ENCODE measurements at regions not wholly inside any gene's neighbourhood (a gene's known extent, or its start where the extent isn't known, plus 50 kb on each side); places are given as distances from the start of the nearest gene placed in this dataset.

DNA sequence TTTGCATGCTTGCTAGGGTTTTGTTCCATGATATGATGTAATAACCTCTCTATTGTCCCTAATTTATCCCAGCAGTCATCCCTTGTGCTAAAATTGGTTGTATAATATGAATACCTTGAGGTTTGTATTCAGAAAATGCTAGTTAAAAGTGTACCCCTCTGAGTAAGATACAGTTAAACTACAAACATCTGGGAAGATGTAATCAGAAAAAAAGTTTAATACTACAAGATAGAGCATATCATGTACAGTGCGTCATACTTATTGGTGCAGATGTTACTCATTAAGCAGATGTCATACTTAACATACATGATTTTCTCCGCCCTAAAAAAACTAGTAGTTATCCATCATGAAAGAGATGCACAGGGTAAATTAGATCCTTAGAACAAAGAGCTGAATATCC is 336.1 kb upstream of the KCND2 start:
- TF ChIP-seq, protein P1, sequence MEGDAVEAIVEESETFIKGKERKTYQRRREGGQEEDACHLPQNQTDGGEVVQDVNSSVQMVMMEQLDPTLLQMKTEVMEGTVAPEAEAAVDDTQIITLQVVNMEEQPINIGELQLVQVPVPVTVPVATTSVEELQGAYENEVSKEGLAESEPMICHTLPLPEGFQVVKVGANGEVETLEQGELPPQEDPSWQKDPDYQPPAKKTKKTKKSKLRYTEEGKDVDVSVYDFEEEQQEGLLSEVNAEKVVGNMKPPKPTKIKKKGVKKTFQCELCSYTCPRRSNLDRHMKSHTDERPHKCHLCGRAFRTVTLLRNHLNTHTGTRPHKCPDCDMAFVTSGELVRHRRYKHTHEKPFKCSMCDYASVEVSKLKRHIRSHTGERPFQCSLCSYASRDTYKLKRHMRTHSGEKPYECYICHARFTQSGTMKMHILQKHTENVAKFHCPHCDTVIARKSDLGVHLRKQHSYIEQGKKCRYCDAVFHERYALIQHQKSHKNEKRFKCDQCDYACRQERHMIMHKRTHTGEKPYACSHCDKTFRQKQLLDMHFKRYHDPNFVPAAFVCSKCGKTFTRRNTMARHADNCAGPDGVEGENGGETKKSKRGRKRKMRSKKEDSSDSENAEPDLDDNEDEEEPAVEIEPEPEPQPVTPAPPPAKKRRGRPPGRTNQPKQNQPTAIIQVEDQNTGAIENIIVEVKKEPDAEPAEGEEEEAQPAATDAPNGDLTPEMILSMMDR (IDR thresholded peaks at IDR 0.05; ENCODE audit: unreplicated experiment) = no peak
- CTCF ChIA-PET = interaction anchor here (1.2 to 1.4 kb wide), 2 partner anchors 336 to 1616 kb away, joined by 4 to 6 read pairs; partner anchors contain the start of gene KCND2
- intact Hi-C loops (cut with micrococcal nuclease) = loop anchor here (5.0 kb wide), 1 partner anchor 790 kb away; no protein-coding TSS in a partner anchor

GRCh38 chr7:119937745-119938144 is 335.2 kb upstream of the KCND2 start:
- Mint-ChIP-seq H3K27me3 (ENCODE audit: insufficient read depth, unreplicated experiment) (peaks cover 66% of the 10 kb centered on the region), H3K36me3 (ENCODE audit: insufficient read depth, unreplicated experiment) (peaks cover 6% of the 10 kb centered on the region), H3K4me1 (ENCODE audit: insufficient read depth, unreplicated experiment) (no peaks in the 10 kb centered on the region), H3K9me3 (ENCODE audit: unreplicated experiment) (no peaks in the 10 kb centered on the region), H3K27ac (ENCODE audit: low read depth, unreplicated experiment) (no peak overlapping the region), H3K4me3 (ENCODE audit: unreplicated experiment) (no peak overlapping the region)
- DNase-seq (ENCODE audit: unreplicated experiment) = no peak
- TF ChIP-seq, protein P1 (IDR thresholded peaks at IDR 0.05; ENCODE audit: unreplicated experiment) = no peak
- CTCF ChIA-PET = no interaction called here
- POLR2A ChIA-PET = no interaction called here
- no TSS peak for BruUV-seq (replicated peaks)
- intact Hi-C loops (cut with micrococcal nuclease) = loop anchor here (5.0 kb wide), 1 partner anchor 790 kb away; no protein-coding TSS in a partner anchor

More for the DNA sequence above, 336.1 kb upstream of the KCND2 start:
- peaks cover 6% of the 10 kb centered on the region for H3K36me3 Mint-ChIP-seq (ENCODE audit: insufficient read depth, unreplicated experiment)
- H3K27ac Mint-ChIP-seq (ENCODE audit: low read depth, unreplicated experiment) = no peak overlapping the region
- POLR2A ChIA-PET = no interaction called here
- no peak overlapping the region for H3K4me3 Mint-ChIP-seq (ENCODE audit: unreplicated experiment)
- DNase-seq (ENCODE audit: unreplicated experiment) = no peak
- H3K27me3 Mint-ChIP-seq (ENCODE audit: insufficient read depth, unreplicated experiment) = peaks cover 65% of the 10 kb centered on the region
- H3K4me1 Mint-ChIP-seq (ENCODE audit: insufficient read depth, unreplicated experiment) = no peaks in the 10 kb centered on the region
- no TSS peak for BruUV-seq (replicated peaks)
- H3K9me3 Mint-ChIP-seq (ENCODE audit: unreplicated experiment) = no peaks in the 10 kb centered on the region

DNA sequence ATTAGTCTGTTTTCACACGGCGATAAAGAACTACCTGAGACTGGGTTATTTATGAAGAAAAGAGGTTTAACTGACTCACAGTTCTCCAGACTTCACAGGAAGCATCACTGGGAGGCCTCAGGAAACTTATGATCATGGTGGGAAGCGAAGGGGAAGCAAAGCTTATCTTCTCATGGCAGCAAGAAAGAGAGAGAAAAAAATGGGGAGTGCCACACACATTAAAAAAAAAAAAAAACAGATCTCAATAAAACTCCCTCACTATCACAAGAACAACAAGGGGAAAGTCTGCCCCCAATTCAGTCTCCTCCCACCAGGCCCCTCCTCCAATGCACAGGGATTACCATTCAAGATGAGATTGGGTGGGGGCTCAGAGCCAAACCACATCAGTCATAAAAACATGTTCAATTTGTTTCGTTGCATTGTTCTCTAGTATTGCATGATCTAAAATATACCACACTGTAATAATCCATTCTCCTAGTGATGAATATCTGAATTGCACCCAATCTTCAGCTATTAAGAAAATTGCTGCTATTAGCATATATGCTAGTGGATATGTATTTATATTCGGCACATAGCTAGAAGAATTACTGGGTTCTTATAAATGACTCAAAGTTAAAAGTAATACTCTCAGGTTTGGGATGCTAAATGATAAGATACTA is 328.9 kb upstream of the KCND2 start:
- ChIA-PET POLR2A (no interaction called here), CTCF (interaction anchor here (0.6 to 1.0 kb wide), 2 partner anchors 8 to 1064 kb away, joined by 3 read pairs; no protein-coding TSS in a partner anchor)
- Mint-ChIP-seq H3K27me3 (ENCODE audit: insufficient read depth, unreplicated experiment) (peaks cover 67% of the 10 kb centered on the region), H3K36me3 (ENCODE audit: insufficient read depth, unreplicated experiment) (peaks cover 6% of the 10 kb centered on the region), H3K9me3 (ENCODE audit: unreplicated experiment) (no peaks in the 10 kb centered on the region), H3K4me1 (ENCODE audit: insufficient read depth, unreplicated experiment) (no peaks in the 10 kb centered on the region), H3K4me3 (ENCODE audit: unreplicated experiment) (no peak overlapping the region), H3K27ac (ENCODE audit: low read depth, unreplicated experiment) (no peak overlapping the region)
- intact Hi-C loops (cut with micrococcal nuclease) = no loop called here
- TF ChIP-seq, protein P1 (IDR thresholded peaks at IDR 0.05; ENCODE audit: unreplicated experiment) = peak; percentile 6
- no TSS peak for BruUV-seq (replicated peaks)
- DNase-seq (ENCODE audit: unreplicated experiment) = no peak

DNA sequence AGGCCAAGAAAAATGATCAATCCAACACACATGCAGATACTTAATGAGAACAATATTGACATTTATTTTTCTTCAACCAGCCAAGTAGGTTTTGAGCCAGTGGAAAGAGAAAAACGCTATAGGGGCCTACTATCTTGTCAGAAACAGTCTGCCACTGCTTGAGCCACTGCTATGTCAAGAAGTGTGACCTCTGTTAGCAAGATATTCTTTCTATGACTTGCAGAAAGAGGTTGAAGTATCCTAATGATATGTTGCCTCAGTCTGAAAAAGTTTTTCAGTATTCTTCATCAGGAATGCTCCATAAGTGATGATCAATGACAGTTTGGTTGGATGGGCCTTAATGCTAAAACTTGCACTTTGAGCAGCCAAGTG is 328.4 kb upstream of the KCND2 start:
- BruUV-seq (replicated peaks) = no TSS peak
- Mint-ChIP-seq H3K4me1 (ENCODE audit: insufficient read depth, unreplicated experiment) (no peaks in the 10 kb centered on the region), H3K36me3 (ENCODE audit: insufficient read depth, unreplicated experiment) (peaks cover 6% of the 10 kb centered on the region), H3K9me3 (ENCODE audit: unreplicated experiment) (no peaks in the 10 kb centered on the region), H3K27me3 (ENCODE audit: insufficient read depth, unreplicated experiment) (peaks cover 67% of the 10 kb centered on the region), H3K27ac (ENCODE audit: low read depth, unreplicated experiment) (no peak overlapping the region), H3K4me3 (ENCODE audit: unreplicated experiment) (no peak overlapping the region)
- POLR2A ChIA-PET = no interaction called here
- TF ChIP-seq, protein P1 (IDR thresholded peaks at IDR 0.05; ENCODE audit: unreplicated experiment) = no peak
- DNase-seq (ENCODE audit: unreplicated experiment) = no peak
- intact Hi-C loops (cut with micrococcal nuclease) = no loop called here
- CTCF ChIA-PET = interaction anchor here (0.6 to 1.0 kb wide), 2 partner anchors 9 to 1065 kb away, joined by 3 read pairs; no protein-coding TSS in a partner anchor

Data from MCF 10A (cell line).